IMR-90 (cell line): ENCODE measurements at regions not wholly inside any gene's neighbourhood (a gene's known extent, or its start where the extent isn't known, plus 50 kb on each side); places are given as distances from the start of the nearest gene placed in this dataset.

Experiments
- ATAC-seq: fragments of 200-7000 bp; cut with Tn5 transposase; 2 replicates; pipeline ENCODE4 v1.9.1; 2020; ENCODE audit warnings: low read depth, mild to moderate bottlenecking, moderate library complexity
- BruUV-seq: library from RNA; stranded (reverse); fragments of 400-500 nt; replicated peaks from 2 replicates; lab custom pipeline; 2021; lab: Mats Ljungman, UMichigan
- CTCF ChIA-PET: fragments of 300-600 bp; formaldehyde crosslinking; extraction: SDS; loops from one replicate; lab custom pipeline; 2021; ENCODE audit warnings: antibody characterized with exemption; lab: Yijun Ruan, JAX
- POLR2A ChIA-PET: fragments of 300-600 bp; sonication (Branson Sonifier 250); formaldehyde crosslinking; loops from one replicate; lab custom pipeline; 2022; ENCODE audit warnings: antibody characterized with exemption; ENCODE audit not compliant: unreplicated experiment; lab: Charles Lee
- DNase-seq: peaks from one replicate; pipeline ENCODE4 v3.0.0; 2013
- H2AFZ ChIP-seq: replicated peaks from 2 replicates; pipeline ENCODE3; 2013; ENCODE audit warnings: low read length, mild to moderate bottlenecking; ENCODE audit not compliant: poor library complexity
- H2AK5ac ChIP-seq: 2 replicates; pipeline ENCODE4 v1.6.1; 2013; ENCODE audit warnings: low read depth, low read length, inconsistent platforms
- H2AK9ac ChIP-seq: replicated peaks from 2 replicates; pipeline ENCODE3; 2013; ENCODE audit warnings: mild to moderate bottlenecking, low read depth, low read length, moderate library complexity; ENCODE audit not compliant: poor library complexity
- H2BK120ac ChIP-seq: 2 replicates; pipeline ENCODE4 v1.6.1; 2013; ENCODE audit warnings: low read depth, low read length, inconsistent platforms
- H2BK15ac ChIP-seq: 3 replicates; pipeline ENCODE4 v1.6.1; 2013; ENCODE audit warnings: low read depth, low read length, inconsistent platforms
- H2BK20ac ChIP-seq: 2 replicates; pipeline ENCODE4 v1.6.1; 2013; ENCODE audit warnings: low read depth, mild to moderate bottlenecking, inconsistent platforms, low read length, moderate library complexity
- H2BK5ac ChIP-seq: 2 replicates; pipeline ENCODE4 v1.6.1; 2013; ENCODE audit warnings: mild to moderate bottlenecking, low read depth, low read length, inconsistent platforms; ENCODE audit not compliant: poor library complexity, severe bottlenecking
- H3K14ac ChIP-seq: replicated peaks from 2 replicates; pipeline ENCODE4 v1.6.1; 2013; ENCODE audit warnings: low read depth, low read length, inconsistent platforms
- H3K18ac ChIP-seq: 2 replicates; pipeline ENCODE4 v1.6.1; 2013; ENCODE audit warnings: low read depth, low read length, control low read depth
- H3K23ac ChIP-seq: 2 replicates; pipeline ENCODE4 v1.6.1; 2013; ENCODE audit warnings: low read depth, low read length, inconsistent platforms
- H3K27ac ChIP-seq: 2 replicates; pipeline ENCODE4 v1.5.1; 2013; ENCODE audit warnings: mild to moderate bottlenecking, control low read depth, low read length; ENCODE audit not compliant: insufficient read depth
- H3K27me3 ChIP-seq: 2 replicates; pipeline ENCODE4 v1.6.1; 2013; ENCODE audit warnings: low read length; ENCODE audit not compliant: control insufficient read depth, insufficient read depth
- H3K36me3 ChIP-seq: 2 replicates; pipeline ENCODE4 v1.6.1; 2013; ENCODE audit warnings: low read length, mixed read lengths; ENCODE audit not compliant: control insufficient read depth, insufficient read depth
- H3K4ac ChIP-seq: 2 replicates; pipeline ENCODE4 v1.6.1; 2013; ENCODE audit warnings: low read depth, low read length, inconsistent platforms
- H3K4me1 ChIP-seq: 2 replicates; pipeline ENCODE4 v1.6.1; 2013; ENCODE audit warnings: low read length, mixed read lengths; ENCODE audit not compliant: control insufficient read depth, insufficient read depth
- H3K4me2 ChIP-seq: 2 replicates; pipeline ENCODE4 v1.6.1; 2013; ENCODE audit warnings: low read depth, mild to moderate bottlenecking, control low read depth, low read length, moderate library complexity
- H3K4me3 ChIP-seq: 2 replicates; pipeline ENCODE4 v1.5.1; 2013; ENCODE audit warnings: low read depth, mild to moderate bottlenecking, control low read depth, low read length, moderate library complexity; ENCODE audit not compliant: insufficient read depth
- H3K56ac ChIP-seq: 2 replicates; pipeline ENCODE4 v1.6.1; 2013; ENCODE audit warnings: low read length, inconsistent platforms; ENCODE audit not compliant: insufficient read depth; ENCODE audit errors: extremely low read depth
- H3K79me1 ChIP-seq, 2 experiments: 2 replicates each; pipeline ENCODE4 v1.6.1; 2013; ENCODE audit warnings: low read length in 2 of 2, inconsistent platforms in 1 of 2, low read depth in 1 of 2
- H3K9ac ChIP-seq: 2 replicates; pipeline ENCODE4 v1.6.1; 2013; ENCODE audit warnings: low read depth, low read length, control low read depth
- H3K9me1 ChIP-seq: 2 replicates; pipeline ENCODE4 v1.6.1; 2013; ENCODE audit warnings: low read length, inconsistent platforms; ENCODE audit not compliant: insufficient read depth
- H3K9me3 ChIP-seq: 2 replicates; pipeline ENCODE4 v1.6.1; 2013; ENCODE audit warnings: low read length; ENCODE audit not compliant: control insufficient read depth, insufficient read depth
- H4K20me1 ChIP-seq: 2 replicates; pipeline ENCODE4 v1.6.1; 2013; ENCODE audit warnings: low read length, inconsistent platforms; ENCODE audit not compliant: insufficient read depth
- H4K5ac ChIP-seq: 2 replicates; pipeline ENCODE4 v1.6.1; 2013; ENCODE audit warnings: mild to moderate bottlenecking, low read depth, low read length, control low read depth
- H4K8ac ChIP-seq, 2 experiments: 2 replicates each; pipeline ENCODE4 v1.6.1; 2013; ENCODE audit warnings: low read depth in 2 of 2, low read length in 2 of 2, control low read depth in 1 of 2, inconsistent platforms in 1 of 2
- H4K91ac ChIP-seq: 2 replicates; pipeline ENCODE4 v1.6.1; 2013; ENCODE audit warnings: low read depth, low read length, inconsistent platforms; ENCODE audit not compliant: insufficient read depth
- BHLHE40 ChIP-seq: fragments of 150-350 bp; IDR thresholded peaks from 2 replicates; pipeline ENCODE4 v1.6.1; 2016; ENCODE audit warnings: mild to moderate bottlenecking, low read depth, low read length
- CEBPB ChIP-seq: IDR thresholded peaks from 2 replicates; pipeline ENCODE4 v1.6.1; 2012; ENCODE audit warnings: low read depth, low read length, improper control_type of control experiment
- ELK1 ChIP-seq: fragments of 150-350 bp; IDR thresholded peaks from 2 replicates; pipeline ENCODE4 v1.6.1; 2016; ENCODE audit warnings: low read depth, mild to moderate bottlenecking, low read length, moderate library complexity, borderline replicate concordance
- FOS ChIP-seq: fragments of 150-350 bp; IDR thresholded peaks from 2 replicates; pipeline ENCODE4 v1.6.1; 2016; ENCODE audit warnings: low read depth, low read length
- MAZ ChIP-seq: IDR thresholded peaks from 2 replicates; pipeline ENCODE4 v1.6.1; 2012; ENCODE audit warnings: low read depth, mild to moderate bottlenecking, low read length, improper control_type of control experiment, moderate library complexity, borderline replicate concordance
- MXI1 ChIP-seq: IDR thresholded peaks from 2 replicates; pipeline ENCODE4 v1.6.1; 2012; ENCODE audit warnings: low read depth, mild to moderate bottlenecking, low read length, moderate library complexity, borderline replicate concordance
- POLR2A ChIP-seq: IDR thresholded peaks from 2 replicates; pipeline ENCODE4 v1.6.1; 2012; ENCODE audit warnings: mild to moderate bottlenecking, low read depth, low read length
- RFX5 ChIP-seq: IDR thresholded peaks from 2 replicates; pipeline ENCODE4 v1.8.0; 2012; ENCODE audit warnings: low read depth, mild to moderate bottlenecking, low read length, moderate library complexity
- dilution Hi-C: fragments of 300-500 bp; cut with HindIII; formaldehyde crosslinking; loops from one replicate; pipeline ENCODE4 v1.14.3; 2018; ENCODE audit warnings: low sequenced_read_pairs; ENCODE audit not compliant: unreplicated experiment
- in situ Hi-C: fragments of 300-500 bp; cut with MboI; formaldehyde crosslinking; loops from 3 replicates; pipeline ENCODE4 v1.14.3; 2019; ENCODE audit warnings: low sequenced_read_pairs, inconsistent platforms, mixed read lengths
- intact Hi-C: fragments of 100-400 bp; cut with micrococcal nuclease; formaldehyde crosslinking; loops from 2 replicates; pipeline ENCODE4 v1.10.0; 2022
- TF ChIP-seq, protein P1 (sequence below): fragments of 150-350 bp; IDR thresholded peaks from 2 replicates; pipeline ENCODE4 v1.6.1; 2017; ENCODE audit warnings: mild to moderate bottlenecking, antibody characterized with exemption, low read length, low read depth

- intact Hi-C loops, result no loop called here
- H3K14ac ChIP-seq, result no peak overlapping the region
- no peaks in the 10 kb centered on the region for H4K20me1 ChIP-seq
- H3K56ac ChIP-seq, result no peak overlapping the region
- no peak overlapping the region for H4K8ac ChIP-seq
- H2BK20ac ChIP-seq, result no peak overlapping the region
- H3K36me3 ChIP-seq, result no peaks in the 10 kb centered on the region
- no peak overlapping the region for H2AK5ac ChIP-seq
- no peak overlapping the region for H3K4me2 ChIP-seq
- no peaks in the 10 kb centered on the region for H3K4me1 ChIP-seq
- no peak overlapping the region for H4K5ac ChIP-seq
- no peak overlapping the region for H3K23ac ChIP-seq
- DNase-seq (no peak), ATAC-seq (no peak)
- no peak overlapping the region for H4K91ac ChIP-seq
- H3K9me3 ChIP-seq, result no peaks in the 10 kb centered on the region
- no peak overlapping the region for H2AFZ ChIP-seq
- H2BK5ac ChIP-seq, result no peak overlapping the region
- H3K9ac ChIP-seq, result no peak overlapping the region
- H2BK120ac ChIP-seq, result no peak overlapping the region
- no peaks in the 10 kb centered on the region for H3K79me1 ChIP-seq
- in situ Hi-C loops, result no loop called here
- H3K4me3 ChIP-seq, result no peak overlapping the region
- CTCF ChIA-PET, result no interaction called here
- BruUV-seq, result no TSS peak
- no peaks in the 10 kb centered on the region for H3K27me3 ChIP-seq
- no peak overlapping the region for H2AK9ac ChIP-seq
- H3K27ac ChIP-seq, result no peak overlapping the region
- H3K9me1 ChIP-seq, result no peaks in the 10 kb centered on the region
- POLR2A ChIA-PET, result no interaction called here
- TF ChIP-seq FOS (no peak), RFX5 (no peak), ELK1 (no peak), POLR2A (no peak), CEBPB (no peak), BHLHE40 (no peak), MAZ (no peak), MXI1 (no peak)
- TF ChIP-seq, protein P1, sequence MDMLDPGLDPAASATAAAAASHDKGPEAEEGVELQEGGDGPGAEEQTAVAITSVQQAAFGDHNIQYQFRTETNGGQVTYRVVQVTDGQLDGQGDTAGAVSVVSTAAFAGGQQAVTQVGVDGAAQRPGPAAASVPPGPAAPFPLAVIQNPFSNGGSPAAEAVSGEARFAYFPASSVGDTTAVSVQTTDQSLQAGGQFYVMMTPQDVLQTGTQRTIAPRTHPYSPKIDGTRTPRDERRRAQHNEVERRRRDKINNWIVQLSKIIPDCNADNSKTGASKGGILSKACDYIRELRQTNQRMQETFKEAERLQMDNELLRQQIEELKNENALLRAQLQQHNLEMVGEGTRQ, result no peak
- dilution Hi-C loops, result no loop called here
- H3K4ac ChIP-seq, result no peak overlapping the region
- H2BK15ac ChIP-seq, result no peak overlapping the region
- no peak overlapping the region for H3K18ac ChIP-seq
Observed at GRCh38 chr10:64010711-64011110, 489.5 kb downstream of the REEP3 start.
